Gastrocnemius medialis (tissue), 4 donors: ENCODE measurements at regions not wholly inside any gene's neighbourhood (a gene's known extent, or its start where the extent isn't known, plus 50 kb on each side); places are given as distances from the start of the nearest gene placed in this dataset.

Experiments used
- ATAC-seq, 2 donors: fragments of 150-250 bp; one replicate each; pipeline ENCODE4 v1.9.1; 2016
- DNase-seq, 2 donors: peaks; one replicate each; pipeline ENCODE4 v3.0.0-alpha.2; 2019
- H3K27ac ChIP-seq, 4 donors: fragments of 200-600 bp; sonication (generic); 1 replicate in 1 of 4; 2 replicates in 3 of 4; pipeline ENCODE4 v1.5.1; 2016 to 2018; ENCODE audit warnings: mild to moderate bottlenecking in 2 of 4, moderate library complexity in 1 of 4
- H3K27me3 ChIP-seq, 3 donors: fragments of 200-600 bp; sonication (generic) in 2 of 3; 1 replicate in 1 of 3; 2 replicates in 2 of 3; pipeline versions ENCODE4 v1.5.1 to v1.6.0; 2016 to 2019; ENCODE audit warnings: mild to moderate bottlenecking in 1 of 3, moderate library complexity in 1 of 3
- H3K36me3 ChIP-seq, 2 donors: fragments of 200-600 bp; sonication (generic) in 1 of 2; one replicate each; pipeline ENCODE4 v1.5.1; 2017 to 2018
- H3K4me1 ChIP-seq, 2 donors: fragments of 200-600 bp; sonication (generic) in 1 of 2; one replicate each; pipeline ENCODE4 v1.5.1; 2016 to 2017; ENCODE audit warnings: mild to moderate bottlenecking in 2 of 2
- H3K4me3 ChIP-seq, 4 donors: fragments of 200-600 bp; sonication (generic) in 3 of 4; 1 replicate in 1 of 4; 2 replicates in 3 of 4; pipeline ENCODE4 v1.5.1; 2016 to 2019; ENCODE audit warnings: mild to moderate bottlenecking in 2 of 4
- H3K9me3 ChIP-seq, 3 donors: fragments of 200-600 bp; sonication (generic) in 2 of 3; 1 replicate in 1 of 3; 2 replicates in 2 of 3; pipeline ENCODE4 v1.5.1; 2016 to 2019
- POLR2A ChIP-seq, 2 donors: fragments of 450-650 bp; IDR thresholded peaks; one replicate each; pipeline ENCODE4 v1.6.1; 2017; ENCODE audit warnings: antibody characterized with exemption in 2 of 2, mild to moderate bottlenecking in 2 of 2, moderate library complexity in 2 of 2
- in situ Hi-C, 4 donors: fragments of 200-750 bp; cut with MboI; loops; one replicate each; pipeline versions ENCODE4 v1.15.0 to v1.8.0; 2017; ENCODE audit warnings: low sequenced_read_pairs in 4 of 4
- intact Hi-C: fragments of 100-400 bp; cut with DNase I; formaldehyde crosslinking; loops from one replicate; pipeline ENCODE4 v1.15.1; 2023; ENCODE audit warnings: low total_unique reads
- TF ChIP-seq, protein P1 (sequence below), 5 experiments: fragments of 450-650 bp in 3 of 5; fragments of 200-600 bp in 2 of 5; sonication (generic) in 2 of 5; IDR thresholded peaks in 4 of 5; conservative IDR thresholded peaks in 1 of 5; 1 replicate in 4 of 5; 2 replicates in 1 of 5; pipeline ENCODE4 v1.5.1; 2016 to 2019; ENCODE audit warnings: antibody characterized with exemption in 5 of 5, mild to moderate bottlenecking in 3 of 5, moderate library complexity in 3 of 5

- Histone ChIP-seq H3K9me3 (no peaks in the 10 kb centered on the region), H3K27me3 (no peaks in the 10 kb centered on the region), H3K36me3 (no peaks in the 10 kb centered on the region), H3K4me3 (no peak overlapping the region), H3K4me1 (no peaks in the 10 kb centered on the region), H3K27ac (no peak overlapping the region)
- intact Hi-C loops = no loop called here
- no peak for TF ChIP-seq POLR2A (IDR thresholded peaks at IDR 0.05)
- TF ChIP-seq, protein P1, sequence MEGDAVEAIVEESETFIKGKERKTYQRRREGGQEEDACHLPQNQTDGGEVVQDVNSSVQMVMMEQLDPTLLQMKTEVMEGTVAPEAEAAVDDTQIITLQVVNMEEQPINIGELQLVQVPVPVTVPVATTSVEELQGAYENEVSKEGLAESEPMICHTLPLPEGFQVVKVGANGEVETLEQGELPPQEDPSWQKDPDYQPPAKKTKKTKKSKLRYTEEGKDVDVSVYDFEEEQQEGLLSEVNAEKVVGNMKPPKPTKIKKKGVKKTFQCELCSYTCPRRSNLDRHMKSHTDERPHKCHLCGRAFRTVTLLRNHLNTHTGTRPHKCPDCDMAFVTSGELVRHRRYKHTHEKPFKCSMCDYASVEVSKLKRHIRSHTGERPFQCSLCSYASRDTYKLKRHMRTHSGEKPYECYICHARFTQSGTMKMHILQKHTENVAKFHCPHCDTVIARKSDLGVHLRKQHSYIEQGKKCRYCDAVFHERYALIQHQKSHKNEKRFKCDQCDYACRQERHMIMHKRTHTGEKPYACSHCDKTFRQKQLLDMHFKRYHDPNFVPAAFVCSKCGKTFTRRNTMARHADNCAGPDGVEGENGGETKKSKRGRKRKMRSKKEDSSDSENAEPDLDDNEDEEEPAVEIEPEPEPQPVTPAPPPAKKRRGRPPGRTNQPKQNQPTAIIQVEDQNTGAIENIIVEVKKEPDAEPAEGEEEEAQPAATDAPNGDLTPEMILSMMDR (IDR thresholded peaks at IDR 0.05 in 4 of 5, conservative IDR thresholded peaks at IDR 0.05 in 1 of 5) = no peak
- DNase-seq = no peak
- in situ Hi-C loops = loop anchor here in 2 of 4 donors (25.0 kb wide), 2 partner anchors 160 to 415 kb away; partner anchors contain the start of gene KLF4 (in 1 of the 2)
- no peak for ATAC-seq
These were observed 157.6 kb upstream of the KLF4 start for GRCh38 chr9:107647141-107647540.

DNA sequence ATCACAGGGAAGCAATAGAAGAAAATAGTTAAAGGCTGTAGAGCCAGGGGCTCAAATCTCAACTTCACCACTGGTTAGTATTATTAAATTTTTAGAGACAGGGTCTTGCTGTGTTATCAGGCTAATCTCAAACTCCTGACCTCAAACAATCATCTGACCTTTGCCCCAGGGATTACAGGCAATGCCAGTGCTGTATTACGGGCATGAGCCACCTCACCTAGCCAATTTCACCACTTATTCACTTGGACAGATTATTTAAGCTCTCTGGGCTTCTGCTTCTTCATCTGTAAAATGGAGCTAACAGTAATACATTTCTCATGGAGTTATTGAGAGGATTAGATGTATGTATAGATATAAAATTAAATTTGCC is 155.9 kb upstream of the KLF4 start:
- no peaks in the 10 kb centered on the region for H3K36me3 ChIP-seq
- in situ Hi-C loops = loop anchor here in 2 of 4 donors (25.0 kb wide), 2 partner anchors 158 to 417 kb away; partner anchors contain the start of gene KLF4 (in 1 of the 2)

DNA sequence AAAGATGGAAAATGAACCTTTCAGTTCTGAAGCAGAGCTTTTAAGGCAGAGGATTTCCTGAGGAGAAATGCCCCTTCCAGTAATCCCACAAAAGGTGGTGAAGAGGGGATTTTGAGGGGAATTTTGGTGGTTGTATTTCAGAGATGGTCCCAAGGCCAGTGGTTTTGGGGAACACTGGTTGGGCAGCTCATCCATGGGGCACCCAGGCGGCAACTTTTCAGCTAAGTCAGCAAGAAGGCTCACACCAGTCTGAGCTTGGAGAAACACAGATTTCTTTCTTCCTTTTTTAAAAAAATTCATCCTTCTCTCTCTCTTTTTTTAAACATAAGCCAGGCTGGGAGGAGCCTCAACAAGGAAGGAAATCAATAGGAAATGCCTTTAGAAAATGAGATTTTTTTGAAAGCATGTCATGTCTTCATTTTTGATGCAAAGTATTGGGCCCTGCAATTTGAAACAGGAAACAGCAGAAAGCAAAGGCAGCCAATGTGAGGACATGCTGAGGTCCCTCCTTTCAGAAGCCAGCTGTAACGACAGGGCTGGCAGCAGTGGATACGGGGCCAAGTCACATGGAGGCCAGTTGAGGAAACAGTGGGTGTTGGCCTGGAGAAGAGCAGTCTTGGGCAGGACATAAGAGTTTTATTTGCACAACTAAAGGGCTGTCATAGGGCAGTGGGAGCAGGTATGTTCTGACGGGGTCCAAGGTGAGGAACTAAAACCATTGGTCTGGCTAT is 155.3 kb upstream of the KLF4 start:
- intact Hi-C loops (no loop called here), in situ Hi-C loops (loop anchor here in 2 of 4 donors (25.0 kb wide), 2 partner anchors 158 to 417 kb away; partner anchors contain the start of gene KLF4 (in 1 of the 2))
- Histone ChIP-seq H3K4me3 (no peak overlapping the region), H3K27me3 (no peaks in the 10 kb centered on the region), H3K27ac (peak overlapping the region in 2 of 4 donors; percentile 13 to 28), H3K4me1 (no peaks in the 10 kb centered on the region), H3K36me3 (no peaks in the 10 kb centered on the region), H3K9me3 (no peaks in the 10 kb centered on the region)
- DNase-seq (peak; percentile 36 to 64), ATAC-seq (peak; percentile 23 to 74)
- TF ChIP-seq, protein P1 (IDR thresholded peaks at IDR 0.05 in 4 of 5, conservative IDR thresholded peaks at IDR 0.05 in 1 of 5) = no peak
- no peak for TF ChIP-seq POLR2A (IDR thresholded peaks at IDR 0.05)

More for the DNA sequence above, 155.9 kb upstream of the KLF4 start:
- Histone ChIP-seq H3K27me3 (no peaks in the 10 kb centered on the region), H3K27ac (peak overlapping the region in 1 of 4 donors; percentile 13), H3K4me1 (no peaks in the 10 kb centered on the region), H3K9me3 (no peaks in the 10 kb centered on the region), H3K4me3 (no peak overlapping the region)
- DNase-seq (no peak), ATAC-seq (no peak)
- no peak for TF ChIP-seq POLR2A (IDR thresholded peaks at IDR 0.05)
- TF ChIP-seq, protein P1 (IDR thresholded peaks at IDR 0.05 in 4 of 5, conservative IDR thresholded peaks at IDR 0.05 in 1 of 5) = no peak
- intact Hi-C loops = no loop called here

DNA sequence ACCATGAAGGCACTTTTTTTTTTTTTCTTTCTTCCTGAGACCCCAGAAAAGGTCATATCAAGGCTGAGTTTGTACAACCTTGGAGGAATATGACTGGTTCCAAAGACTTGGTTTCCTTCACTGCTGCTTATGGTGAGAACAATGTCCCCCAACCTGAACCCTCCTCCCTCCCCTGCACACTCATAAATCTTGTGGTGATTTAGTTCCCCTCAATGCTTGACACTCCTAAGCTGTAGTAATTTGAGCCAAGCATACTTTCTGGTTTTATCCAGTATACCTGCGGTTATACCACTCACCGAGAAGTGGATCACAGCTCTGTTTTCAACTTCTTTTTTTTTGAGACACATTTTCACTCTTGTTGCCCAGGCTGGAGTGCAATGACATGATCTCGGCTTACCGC is 149.9 kb upstream of the KLF4 start:
- no peak for ATAC-seq
- H3K27me3 ChIP-seq = no peaks in the 10 kb centered on the region
- H3K27ac ChIP-seq = peak overlapping the region; percentile 94 to 97 (median 96)
- in situ Hi-C loops (loop anchor here in 3 of 4 donors (5.0 to 25.0 kb wide), 5 partner anchors 93 to 423 kb away; partner anchors contain the start of gene KLF4 (in 1 of the 3)), intact Hi-C loops (no loop called here)
- no peak for DNase-seq
- H3K9me3 ChIP-seq = no peaks in the 10 kb centered on the region
- H3K36me3 ChIP-seq = no peaks in the 10 kb centered on the region
- H3K4me3 ChIP-seq = no peak overlapping the region
- H3K4me1 ChIP-seq = peaks cover 18 to 19% of the 10 kb centered on the region in 2 donors
- no peak for TF ChIP-seq POLR2A (IDR thresholded peaks at IDR 0.05)
- TF ChIP-seq, protein P1 (IDR thresholded peaks at IDR 0.05 in 4 of 5, conservative IDR thresholded peaks at IDR 0.05 in 1 of 5) = no peak
